Hepatocyte (in vitro differentiated cells): ENCODE measurements at regions not wholly inside any gene's neighbourhood (a gene's known extent, or its start where the extent isn't known, plus 50 kb on each side); places are given as distances from the start of the nearest gene placed in this dataset.

ENCODE experiments used
- DNase-seq: peaks from one replicate; pipeline ENCODE4 v3.0.0-alpha.2; 2016; ENCODE audit warnings: low spot score
- H2AFZ ChIP-seq: fragments of 200-600 bp; sonication (generic); 2 replicates; pipeline ENCODE4 v1.6.0; 2016; ENCODE audit warnings: antibody characterized with exemption, mild to moderate bottlenecking
- H3K27ac ChIP-seq: fragments of 200-600 bp; sonication (generic); 2 replicates; pipeline ENCODE4 v1.5.1; 2016; ENCODE audit warnings: mild to moderate bottlenecking
- H3K27me3 ChIP-seq: fragments of 200-600 bp; sonication (generic); 2 replicates; pipeline ENCODE4 v1.6.1; 2016
- H3K36me3 ChIP-seq: fragments of 200-600 bp; sonication (generic); replicated peaks from 2 replicates; pipeline ENCODE4 v1.5.1; 2016; ENCODE audit warnings: low read depth; ENCODE audit not compliant: insufficient read depth
- H3K4me1 ChIP-seq: fragments of 200-600 bp; sonication (generic); 2 replicates; pipeline ENCODE4 v1.5.1; 2016; ENCODE audit warnings: mild to moderate bottlenecking, moderate library complexity; ENCODE audit not compliant: insufficient read depth
- H3K4me2 ChIP-seq: fragments of 200-600 bp; sonication (generic); 2 replicates; pipeline ENCODE4 v1.6.0; 2016
- H3K4me3 ChIP-seq: fragments of 200-600 bp; sonication (generic); 2 replicates; pipeline ENCODE4 v1.5.1; 2016; ENCODE audit warnings: mild to moderate bottlenecking
- H3K79me2 ChIP-seq: fragments of 200-600 bp; sonication (generic); 2 replicates; pipeline ENCODE4 v1.6.0; 2017; ENCODE audit warnings: mild to moderate bottlenecking
- H3K9me2 ChIP-seq: fragments of 200-600 bp; sonication (generic); replicated peaks from 2 replicates; pipeline ENCODE4 v1.6.0; 2017; ENCODE audit warnings: mild to moderate bottlenecking; ENCODE audit not compliant: insufficient read depth
- H3K9me3 ChIP-seq: fragments of 200-600 bp; sonication (generic); 2 replicates; pipeline ENCODE4 v1.5.1; 2016; ENCODE audit warnings: low read depth, mild to moderate bottlenecking
- H4K20me1 ChIP-seq: fragments of 200-600 bp; sonication (generic); 2 replicates; pipeline ENCODE4 v1.6.0; 2016; ENCODE audit warnings: mild to moderate bottlenecking; ENCODE audit not compliant: insufficient read depth, poor library complexity, severe bottlenecking
- EZH2 ChIP-seq: fragments of 200-600 bp; sonication (generic); IDR thresholded peaks from 2 replicates; pipeline ENCODE4 v1.6.1; 2016; ENCODE audit warnings: antibody characterized with exemption, mild to moderate bottlenecking, borderline replicate concordance
- EZH2phosphoT487 ChIP-seq: fragments of 200-600 bp; sonication (generic); IDR thresholded peaks from one replicate; pipeline ENCODE4 v1.6.1; 2018; ENCODE audit warnings: antibody characterized with exemption, mild to moderate bottlenecking, low read depth, moderate library complexity; ENCODE audit not compliant: unreplicated experiment, severe bottlenecking
- WGBS: methylation state at CpG from one replicate; pipeline ENCODE4 v1.1.6; 2016; ENCODE audit warnings: low lambda C conversion rate; ENCODE audit errors: missing lambda C conversion rate; 5-methylcytosine and 5-hydroxymethylcytosine counted together
- TF ChIP-seq, protein P1 (sequence below): fragments of 200-600 bp; sonication (generic); IDR thresholded peaks from 2 replicates; pipeline ENCODE4 v1.5.1; 2016; ENCODE audit warnings: antibody characterized with exemption, mild to moderate bottlenecking; ENCODE audit not compliant: poor library complexity

DNA sequence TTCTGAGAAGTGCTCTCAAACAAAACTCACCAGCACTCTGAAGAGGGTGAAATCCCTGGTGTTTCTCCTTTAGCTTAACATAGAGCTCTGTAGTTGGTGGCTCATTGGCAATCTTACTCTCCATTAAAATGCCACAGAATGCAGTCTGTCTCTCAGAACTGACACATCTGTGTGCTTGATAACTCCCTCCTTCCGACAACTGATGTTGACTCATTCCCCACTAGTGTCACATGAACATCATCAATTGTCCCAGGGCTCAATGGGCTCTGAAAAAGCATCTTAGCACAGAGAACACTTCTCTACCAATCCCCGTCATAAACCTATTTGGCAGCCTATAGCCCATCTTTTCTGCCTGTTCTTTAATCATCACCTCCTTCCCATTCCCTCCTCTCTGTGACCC is 133.2 kb upstream of the ZC3H11B start:
- H3K79me2 ChIP-seq, result no peaks in the 10 kb centered on the region
- no peaks in the 10 kb centered on the region for H3K9me3 ChIP-seq
- H3K4me2 ChIP-seq, result no peak overlapping the region
- no peaks in the 10 kb centered on the region for H3K36me3 ChIP-seq
- TF ChIP-seq EZH2, result no peak
- TF ChIP-seq EZH2phosphoT487, result no peak
- TF ChIP-seq, protein P1, sequence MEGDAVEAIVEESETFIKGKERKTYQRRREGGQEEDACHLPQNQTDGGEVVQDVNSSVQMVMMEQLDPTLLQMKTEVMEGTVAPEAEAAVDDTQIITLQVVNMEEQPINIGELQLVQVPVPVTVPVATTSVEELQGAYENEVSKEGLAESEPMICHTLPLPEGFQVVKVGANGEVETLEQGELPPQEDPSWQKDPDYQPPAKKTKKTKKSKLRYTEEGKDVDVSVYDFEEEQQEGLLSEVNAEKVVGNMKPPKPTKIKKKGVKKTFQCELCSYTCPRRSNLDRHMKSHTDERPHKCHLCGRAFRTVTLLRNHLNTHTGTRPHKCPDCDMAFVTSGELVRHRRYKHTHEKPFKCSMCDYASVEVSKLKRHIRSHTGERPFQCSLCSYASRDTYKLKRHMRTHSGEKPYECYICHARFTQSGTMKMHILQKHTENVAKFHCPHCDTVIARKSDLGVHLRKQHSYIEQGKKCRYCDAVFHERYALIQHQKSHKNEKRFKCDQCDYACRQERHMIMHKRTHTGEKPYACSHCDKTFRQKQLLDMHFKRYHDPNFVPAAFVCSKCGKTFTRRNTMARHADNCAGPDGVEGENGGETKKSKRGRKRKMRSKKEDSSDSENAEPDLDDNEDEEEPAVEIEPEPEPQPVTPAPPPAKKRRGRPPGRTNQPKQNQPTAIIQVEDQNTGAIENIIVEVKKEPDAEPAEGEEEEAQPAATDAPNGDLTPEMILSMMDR, result no peak
- no peak overlapping the region for H3K27ac ChIP-seq
- no peak for DNase-seq
- H3K27me3 ChIP-seq, result no peaks in the 10 kb centered on the region
- no peak overlapping the region for H2AFZ ChIP-seq
- no peaks in the 10 kb centered on the region for H4K20me1 ChIP-seq
- H3K4me1 ChIP-seq, result no peaks in the 10 kb centered on the region
- H3K4me3 ChIP-seq, result no peak overlapping the region
- 96% methylated on average over 2 of the region's 2 CpGs for WGBS
- no peaks in the 10 kb centered on the region for H3K9me2 ChIP-seq

DNA sequence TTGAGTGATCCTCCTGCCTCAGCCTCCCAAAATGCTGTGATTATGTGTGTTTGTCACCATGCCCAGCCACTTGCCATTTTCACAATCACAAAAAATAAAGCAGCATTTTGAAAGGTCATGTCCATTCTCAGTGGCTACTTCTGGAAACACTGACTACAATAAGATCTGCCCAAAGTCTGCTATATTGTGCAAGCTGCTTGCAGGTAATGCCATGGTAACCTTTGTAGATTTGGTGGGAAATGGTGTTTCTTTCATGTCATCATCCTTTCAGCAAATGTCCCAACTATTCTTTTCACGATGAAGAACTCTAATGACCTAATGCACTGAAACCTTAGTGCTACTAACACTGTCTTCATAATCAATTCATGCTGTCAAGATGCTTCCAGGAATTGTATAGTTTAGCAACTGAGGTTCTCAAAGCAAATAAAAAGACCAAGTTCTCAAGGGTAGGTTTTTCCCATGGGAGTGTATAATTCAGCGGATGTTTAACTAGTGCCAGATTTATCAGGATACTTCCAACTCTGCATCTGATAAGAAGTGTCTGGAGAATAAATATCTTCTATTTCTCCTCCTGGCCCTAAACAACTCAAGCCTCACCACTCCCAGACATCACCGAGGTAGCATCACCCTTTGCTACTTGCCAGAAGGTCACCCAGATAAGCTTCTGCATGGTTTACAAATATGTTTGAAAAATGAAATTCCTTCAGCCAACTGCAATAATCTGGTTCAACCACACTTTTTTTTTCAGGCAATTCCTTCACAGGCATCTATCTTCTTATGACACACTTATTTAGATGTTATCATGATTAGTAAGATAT is 132.0 kb upstream of the ZC3H11B start:
- WGBS, result 55% methylated on average over 3 of the region's 3 CpGs
- Histone ChIP-seq H4K20me1 (no peaks in the 10 kb centered on the region), H3K27ac (no peak overlapping the region), H3K9me3 (no peaks in the 10 kb centered on the region), H2AFZ (no peak overlapping the region), H3K4me2 (no peak overlapping the region), H3K36me3 (no peaks in the 10 kb centered on the region), H3K4me3 (no peak overlapping the region), H3K79me2 (no peaks in the 10 kb centered on the region), H3K27me3 (no peaks in the 10 kb centered on the region), H3K9me2 (no peaks in the 10 kb centered on the region), H3K4me1 (no peaks in the 10 kb centered on the region)
- DNase-seq, result no peak
- TF ChIP-seq EZH2phosphoT487 (no peak), EZH2 (no peak)
- TF ChIP-seq, protein P1, result no peak

DNA sequence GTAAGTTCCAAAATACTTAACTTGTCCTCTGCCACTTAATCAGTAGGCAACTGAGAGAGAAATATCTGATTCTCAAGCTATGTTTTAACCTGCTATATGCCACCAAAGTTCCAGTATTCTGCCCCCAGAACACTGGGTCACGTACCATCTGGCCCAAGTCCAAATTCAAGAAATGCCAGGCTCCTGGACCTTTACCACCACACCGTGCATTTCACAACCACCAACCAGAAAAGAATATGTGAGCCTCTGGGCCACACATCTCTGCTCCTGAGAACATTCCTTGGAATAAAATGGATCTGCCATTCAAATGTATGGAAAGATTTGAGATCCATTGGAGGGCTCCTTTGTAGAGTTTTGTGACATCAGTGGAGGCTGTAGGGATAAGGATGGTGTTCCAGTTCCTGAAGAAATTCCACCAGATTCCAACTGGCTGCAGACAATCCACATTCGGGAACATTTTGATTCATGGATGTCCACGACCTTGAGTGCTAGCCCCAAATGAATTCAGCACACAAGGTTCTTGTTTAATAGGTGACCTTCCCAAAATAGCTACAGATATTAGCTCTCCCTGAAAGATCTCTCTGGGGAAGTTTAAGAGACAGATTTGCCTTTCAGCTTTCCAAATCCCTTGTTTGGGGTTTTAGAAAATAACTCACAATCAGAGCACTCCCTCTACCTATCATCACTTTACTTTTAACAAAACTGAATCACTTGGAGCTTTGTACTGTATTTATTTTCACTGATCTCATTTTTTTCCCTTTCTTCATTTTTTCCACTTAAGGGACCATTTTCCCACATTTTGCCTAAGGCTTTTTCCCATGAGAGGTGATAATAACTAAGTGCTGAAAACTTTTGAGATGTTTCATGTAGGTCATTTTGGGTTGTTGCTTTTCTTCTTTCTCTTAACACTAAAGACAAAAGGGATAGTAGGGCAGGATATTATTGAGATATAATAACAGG is 128.4 kb upstream of the ZC3H11B start:
- H3K36me3 ChIP-seq, result no peaks in the 10 kb centered on the region
- no peaks in the 10 kb centered on the region for H4K20me1 ChIP-seq
- no peaks in the 10 kb centered on the region for H3K9me3 ChIP-seq
- H3K4me3 ChIP-seq, result no peak overlapping the region
- no peak overlapping the region for H3K4me2 ChIP-seq
- no peaks in the 10 kb centered on the region for H3K9me2 ChIP-seq
- H3K27me3 ChIP-seq, result no peaks in the 10 kb centered on the region
- TF ChIP-seq EZH2phosphoT487 (no peak), EZH2 (no peak)
- TF ChIP-seq, protein P1, result no peak
- H3K4me1 ChIP-seq, result no peaks in the 10 kb centered on the region
- H3K27ac ChIP-seq, result no peak overlapping the region
- no peak for DNase-seq
- WGBS, result 88% methylated on average over 4 of the region's 4 CpGs
- H2AFZ ChIP-seq, result no peak overlapping the region
- no peaks in the 10 kb centered on the region for H3K79me2 ChIP-seq
